NOMO-1 treated with DMSO at 0.1 percent for 48 hours (cell line): ENCODE measurements at regions not wholly inside any gene's neighbourhood (a gene's known extent, or its start where the extent isn't known, plus 50 kb on each side); places are given as distances from the start of the nearest gene placed in this dataset.
"Not testable (repeated sequence)": the region's sequence is repeated elsewhere in the genome, so short reads cannot be mapped to it uniquely, and the experiment has no call there.

ENCODE experiments used
- DNase-seq: peaks from one replicate; lab custom pipeline; 2025; ENCODE audit not compliant: unreplicated experiment; lab: John Stamatoyannopoulos, UW

DNA sequence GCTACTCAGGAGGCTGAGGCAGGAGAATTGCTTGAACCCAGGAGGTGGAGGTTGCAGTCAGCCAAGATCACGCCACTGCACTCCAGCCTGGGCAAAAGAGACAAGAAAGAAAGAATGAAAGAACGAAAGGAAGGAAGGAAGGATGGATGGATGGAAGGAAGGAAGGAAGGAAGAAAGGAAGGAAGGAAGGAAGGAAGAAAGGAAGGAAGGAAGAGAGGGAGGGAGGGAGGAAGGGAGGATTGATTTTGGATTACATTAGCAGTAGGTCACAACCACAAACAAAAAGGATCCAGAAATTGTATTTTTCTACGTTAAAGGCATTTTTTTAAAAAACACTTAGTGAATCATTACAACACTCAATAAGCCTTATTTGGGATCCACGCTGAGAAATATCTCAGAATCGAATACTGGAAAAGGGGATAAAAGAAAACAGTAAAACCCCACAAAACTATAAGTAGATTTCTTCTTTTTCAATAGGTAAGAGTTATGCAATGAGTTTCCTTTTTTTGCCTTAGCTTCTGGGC is 136.9 kb upstream of the FREM1 start:
- DNase-seq, result no peak

GRCh38 chr9:15033316-15033715 is 123.1 kb upstream of the FREM1 start:
- DNase-seq, result no peak

DNA sequence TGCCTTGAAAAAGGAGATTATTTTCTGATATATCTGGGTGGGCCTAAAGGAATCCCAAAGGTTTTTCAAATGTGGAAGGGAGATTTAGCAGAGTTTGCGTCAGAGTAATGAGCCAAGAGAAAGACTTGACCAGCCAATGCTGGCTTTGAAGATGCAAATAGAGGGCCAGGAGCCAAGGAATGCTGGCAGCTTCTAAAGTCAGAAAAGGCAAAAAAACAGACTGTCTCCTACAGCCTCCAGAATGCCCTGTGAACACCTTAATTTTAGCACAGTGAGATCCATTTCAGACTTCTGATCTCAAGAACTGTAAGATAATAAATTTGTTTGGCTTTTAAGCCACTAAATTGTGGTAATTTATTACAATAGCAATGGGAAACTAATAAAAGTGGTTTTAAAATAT is 122.6 kb upstream of the FREM1 start:
- DNase-seq, result no peak

- no peak for DNase-seq
Observed at GRCh38 chr9:15021146-15021545, 110.9 kb upstream of the FREM1 start.

DNA sequence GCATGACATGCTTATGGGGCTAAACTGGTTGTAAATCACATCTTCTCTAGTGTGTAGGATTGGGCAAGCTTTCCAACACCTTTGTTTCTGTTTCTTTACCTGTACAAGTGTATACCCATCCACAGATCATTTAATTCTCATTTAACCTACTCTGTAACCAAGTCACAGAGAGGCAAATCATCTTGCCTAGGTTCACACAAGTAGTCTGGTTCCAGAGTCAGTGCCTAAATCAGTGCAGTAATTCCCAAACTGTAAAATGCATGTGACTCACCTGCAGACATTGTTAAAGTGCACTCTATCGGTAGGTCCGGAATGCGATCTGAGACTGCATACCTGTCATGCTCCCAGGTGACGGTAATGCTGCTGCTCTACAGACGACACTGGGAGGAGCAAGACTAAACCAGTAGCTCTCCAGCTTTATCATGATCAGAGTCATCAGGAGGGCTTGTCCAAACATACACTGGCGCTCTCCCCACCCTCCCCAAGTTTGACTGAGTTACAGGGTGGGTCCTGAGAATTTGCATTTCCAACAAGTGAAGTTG is 107.9 kb upstream of the FREM1 start:
- no peak for DNase-seq

DNA sequence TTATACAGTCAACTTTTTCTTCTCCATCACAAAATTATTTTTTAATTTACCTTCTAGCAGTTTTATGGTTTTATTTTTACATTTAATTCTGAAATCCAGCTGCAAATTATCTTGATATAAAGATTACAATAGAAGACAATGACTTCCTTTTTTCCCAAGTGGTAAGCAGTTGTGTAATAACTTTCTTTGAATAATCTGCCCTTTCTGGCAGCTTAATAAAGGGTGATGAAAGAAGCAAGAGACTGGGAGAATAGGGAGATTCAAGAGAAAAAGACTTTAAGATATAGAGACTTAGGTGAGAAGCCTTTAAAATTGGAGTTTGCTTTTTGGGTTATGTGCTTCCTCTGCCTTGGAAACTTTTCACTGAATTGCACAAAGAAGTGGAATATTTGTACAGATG is 100.4 kb upstream of the FREM1 start:
- DNase-seq, result no peak

DNA sequence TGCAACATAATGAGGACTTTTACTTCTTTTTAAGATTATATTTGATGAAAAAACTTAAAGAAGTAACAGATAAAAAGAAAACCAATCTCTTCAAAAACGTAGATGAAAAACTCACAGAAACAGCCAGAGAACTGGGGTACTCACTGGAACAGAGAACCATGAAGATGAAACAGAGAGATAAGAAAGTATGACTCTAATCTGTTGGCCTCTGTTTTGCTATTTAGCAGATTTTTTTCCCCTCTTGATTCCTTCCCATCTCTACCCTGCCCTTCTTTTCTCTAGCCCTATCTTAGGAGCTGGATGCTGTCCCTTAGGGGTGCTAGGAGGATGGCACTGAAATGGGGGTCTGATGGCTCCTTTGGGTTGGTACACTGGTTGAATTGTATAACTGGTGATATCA is 97.5 kb upstream of the FREM1 start:
- no peak for DNase-seq

DNA sequence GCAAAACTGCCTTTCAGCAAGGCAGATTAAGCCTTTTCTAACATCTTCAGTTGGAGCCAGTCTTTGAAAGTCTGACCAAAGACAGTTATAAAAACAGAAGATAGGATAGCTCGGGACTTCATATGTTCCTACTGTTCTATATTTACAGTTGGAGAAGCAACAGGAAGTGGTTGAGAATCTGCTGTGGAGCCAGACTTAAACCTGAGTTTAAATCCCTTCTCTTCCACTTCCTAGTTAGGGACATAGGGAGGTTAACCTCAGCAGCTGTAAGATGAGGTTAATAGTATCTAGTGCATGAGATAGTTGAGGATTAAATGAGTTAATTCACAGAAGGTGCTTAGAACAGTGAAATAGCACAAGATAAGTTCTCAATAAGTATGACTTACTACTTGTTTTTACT is 84.5 kb upstream of the FREM1 start:
- no peak for DNase-seq

DNA sequence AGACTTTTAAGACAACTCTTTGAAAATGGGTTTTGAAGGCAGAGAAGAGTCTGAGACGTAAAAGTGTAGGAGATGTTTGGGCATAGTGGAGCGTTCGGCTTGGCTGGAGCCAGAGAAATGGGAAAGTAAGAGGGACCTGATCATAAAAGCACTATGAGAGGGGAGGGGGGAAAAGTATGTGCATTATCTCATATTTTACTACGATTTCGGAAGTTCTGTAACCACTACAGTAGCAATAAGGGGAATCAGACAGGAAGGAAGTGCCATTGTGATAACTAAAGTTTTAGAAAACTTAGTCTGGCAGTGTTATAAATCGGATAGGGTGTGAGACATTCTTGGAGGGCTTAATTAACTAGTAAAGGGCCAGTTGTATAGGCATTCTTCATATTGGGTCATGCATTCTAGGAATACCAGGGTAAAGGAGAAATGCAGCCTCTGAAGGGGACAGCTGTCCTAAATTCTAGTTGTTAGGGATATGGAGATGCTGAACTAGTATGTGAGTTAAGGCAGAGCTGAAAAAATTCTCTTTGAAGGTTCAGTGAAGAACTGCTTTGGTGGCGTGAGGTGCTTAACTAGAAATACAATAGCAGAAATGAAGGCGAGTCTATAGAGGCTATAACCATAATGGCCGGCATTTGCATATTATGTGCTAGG is 83.8 kb upstream of the FREM1 start:
- no peak for DNase-seq

- no peak for DNase-seq
Observed at GRCh38 chr9:14993061-14993800, 83.0 kb upstream of the FREM1 start.

DNA sequence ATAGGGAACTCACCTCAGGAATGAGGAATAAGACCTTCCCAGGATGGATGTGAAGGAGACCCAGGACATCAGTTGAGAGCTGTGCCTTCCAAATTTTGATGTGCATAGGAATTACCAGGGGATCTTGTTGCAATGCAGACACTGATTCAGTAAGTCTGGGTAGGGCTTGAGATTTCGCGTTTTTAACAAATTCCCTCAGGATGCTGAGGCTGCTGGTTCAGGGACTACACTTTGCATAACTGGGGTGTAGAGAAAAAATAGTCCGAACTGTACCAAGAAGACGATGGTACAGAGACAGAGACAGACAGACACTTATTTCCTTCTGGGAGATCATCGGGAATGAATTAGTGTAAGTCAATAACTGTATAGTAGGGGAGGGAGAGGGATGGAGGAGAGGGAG is 82.3 kb upstream of the FREM1 start:
- DNase-seq, result no peak

DNA sequence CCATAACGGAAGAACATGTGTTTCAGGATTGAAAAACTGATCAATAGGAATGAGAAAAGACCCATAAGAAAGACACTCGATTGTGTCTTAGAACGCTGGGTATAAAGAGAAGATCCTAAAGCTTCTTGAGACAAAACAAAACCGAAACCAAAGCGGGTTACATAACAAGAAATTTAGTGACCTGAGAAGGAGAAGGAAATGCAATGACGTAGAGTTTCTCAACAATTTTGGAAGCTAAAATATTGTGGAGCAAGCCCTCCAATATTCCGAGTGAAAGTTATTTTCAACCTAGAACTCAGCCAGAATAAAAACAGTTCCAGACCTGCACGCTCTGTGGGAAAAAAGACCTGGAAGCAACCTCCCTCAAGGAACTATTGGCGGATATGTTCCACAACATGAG is 81.9 kb upstream of the FREM1 start:
- DNase-seq, result peak; percentile 29

GRCh38 chr9:14990647-14991046 is 80.4 kb upstream of the FREM1 start:
- not testable (repeated sequence) for DNase-seq

- no peak for DNase-seq
Observed at GRCh38 chr9:14989811-14990210, 79.6 kb upstream of the FREM1 start.

DNA sequence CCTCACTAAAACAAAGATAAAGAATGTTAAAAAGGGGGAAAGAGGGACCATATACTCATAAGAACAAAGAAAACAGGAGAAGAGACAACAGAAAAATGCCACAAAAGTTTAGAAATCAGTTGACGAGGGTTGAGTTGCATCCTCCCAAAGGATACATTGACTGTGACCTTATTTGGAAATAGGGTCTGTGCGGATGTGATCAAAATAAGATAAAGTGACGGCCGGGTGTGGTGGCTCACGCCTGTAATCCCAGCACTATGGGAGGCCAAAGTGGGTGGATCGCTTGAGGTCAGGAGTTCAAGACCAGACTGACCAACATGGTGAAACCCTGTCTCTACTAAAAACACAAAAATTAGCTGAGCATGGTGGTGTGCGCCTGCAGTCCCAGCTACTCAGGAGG is 79.1 kb upstream of the FREM1 start:
- not testable (repeated sequence) for DNase-seq

DNA sequence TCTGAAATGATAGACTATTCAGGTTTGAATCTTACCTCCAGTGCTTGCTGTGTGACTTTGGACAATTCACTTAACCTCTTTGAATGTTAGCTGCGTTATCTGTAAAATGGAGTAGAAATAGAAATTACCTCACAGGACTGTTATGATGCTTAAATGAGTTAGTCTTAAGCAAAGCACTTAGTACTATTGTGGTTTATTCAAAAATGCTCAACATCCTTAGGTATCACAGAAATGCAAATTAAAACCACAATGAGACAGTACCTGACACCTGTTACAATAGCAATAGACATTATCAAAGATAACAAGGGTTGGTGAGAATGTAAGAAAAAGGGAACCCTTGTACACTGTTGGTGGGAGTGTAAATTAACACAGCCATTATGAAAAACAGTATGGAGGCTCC is 77.6 kb upstream of the FREM1 start:
- no peak for DNase-seq

GRCh38 chr9:14985419-14985818 is 75.2 kb upstream of the FREM1 start:
- no peak for DNase-seq

- DNase-seq, result no peak
Observed at GRCh38 chr9:14983599-14983998, 73.4 kb upstream of the FREM1 start.

GRCh38 chr9:14981291-14981950 is 71.2 kb upstream of the FREM1 start:
- DNase-seq, result no peak

- no peak for DNase-seq
Observed at GRCh38 chr9:14978022-14979000, 68.1 kb upstream of the FREM1 start.
